ENCODE measurements at regions not wholly inside any gene's neighbourhood (a gene's known extent, or its start where the extent isn't known, plus 50 kb on each side); places are given as distances from the start of the nearest gene placed in this dataset.
A peak's percentile ranks its signal among the peaks of the same experiment; 100 is the strongest.

DNA sequence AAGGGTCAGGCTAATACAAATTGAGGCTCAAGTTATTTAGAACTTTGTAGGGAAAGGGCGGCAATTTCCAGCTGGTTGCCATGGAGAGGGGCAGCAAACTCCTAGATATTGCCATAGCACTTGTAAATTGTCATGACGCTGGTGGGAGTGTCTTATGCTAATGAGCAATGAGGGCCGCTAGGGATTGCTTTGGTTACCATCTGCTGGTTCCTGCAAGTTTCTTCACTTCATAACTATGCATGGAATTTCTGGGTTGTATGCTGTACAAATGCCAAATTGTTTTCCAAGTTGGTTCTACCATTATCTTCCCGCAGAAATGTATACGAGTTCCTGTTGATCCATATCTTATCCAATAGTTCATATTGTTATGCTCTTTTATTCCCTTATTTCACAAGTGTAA is 1339.4 kb downstream of the EFNB2 start:
- Mint-ChIP-seq H3K27me3 (ENCODE audit: low read depth) (no peaks in the 10 kb centered on the region), H3K4me3 (ENCODE audit: unreplicated experiment) (no peak overlapping the region), H3K27ac (ENCODE audit: unreplicated experiment) (peak overlapping the region; percentile 10), H3K9me3 (ENCODE audit: low read depth) (peaks cover 5% of the 10 kb centered on the region), H3K4me1 (ENCODE audit: low read depth) (peaks cover 8% of the 10 kb centered on the region), H3K36me3 (ENCODE audit: low read depth) (no peaks in the 10 kb centered on the region)
- no peak for DNase-seq (ENCODE audit: low spot score)
- TF ChIP-seq, protein P1, sequence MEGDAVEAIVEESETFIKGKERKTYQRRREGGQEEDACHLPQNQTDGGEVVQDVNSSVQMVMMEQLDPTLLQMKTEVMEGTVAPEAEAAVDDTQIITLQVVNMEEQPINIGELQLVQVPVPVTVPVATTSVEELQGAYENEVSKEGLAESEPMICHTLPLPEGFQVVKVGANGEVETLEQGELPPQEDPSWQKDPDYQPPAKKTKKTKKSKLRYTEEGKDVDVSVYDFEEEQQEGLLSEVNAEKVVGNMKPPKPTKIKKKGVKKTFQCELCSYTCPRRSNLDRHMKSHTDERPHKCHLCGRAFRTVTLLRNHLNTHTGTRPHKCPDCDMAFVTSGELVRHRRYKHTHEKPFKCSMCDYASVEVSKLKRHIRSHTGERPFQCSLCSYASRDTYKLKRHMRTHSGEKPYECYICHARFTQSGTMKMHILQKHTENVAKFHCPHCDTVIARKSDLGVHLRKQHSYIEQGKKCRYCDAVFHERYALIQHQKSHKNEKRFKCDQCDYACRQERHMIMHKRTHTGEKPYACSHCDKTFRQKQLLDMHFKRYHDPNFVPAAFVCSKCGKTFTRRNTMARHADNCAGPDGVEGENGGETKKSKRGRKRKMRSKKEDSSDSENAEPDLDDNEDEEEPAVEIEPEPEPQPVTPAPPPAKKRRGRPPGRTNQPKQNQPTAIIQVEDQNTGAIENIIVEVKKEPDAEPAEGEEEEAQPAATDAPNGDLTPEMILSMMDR (IDR thresholded peaks at IDR 0.05) = no peak

DNA sequence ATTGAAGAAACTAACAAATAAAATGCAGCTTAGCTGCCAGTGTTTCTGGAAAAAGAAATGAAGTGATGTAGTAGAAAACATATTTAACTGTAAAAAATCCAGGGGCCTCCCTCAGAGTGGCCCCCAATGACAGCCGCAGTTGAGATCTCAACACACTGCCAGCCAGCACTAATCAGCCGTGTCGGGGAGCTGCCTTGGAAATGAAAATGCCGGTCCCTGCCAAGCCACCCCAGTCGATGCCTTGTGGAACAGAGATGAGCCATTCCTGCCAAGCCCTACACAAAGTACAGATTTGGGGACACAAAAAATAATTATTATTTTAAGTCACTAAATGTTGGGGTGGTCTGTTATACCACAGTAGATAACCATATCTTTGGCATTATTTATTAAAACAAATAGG is 1342.4 kb downstream of the EFNB2 start:
- Mint-ChIP-seq H3K9me3 (ENCODE audit: low read depth) (peaks cover 5% of the 10 kb centered on the region), H3K4me3 (ENCODE audit: unreplicated experiment) (no peak overlapping the region), H3K4me1 (ENCODE audit: low read depth) (peaks cover 8% of the 10 kb centered on the region), H3K27me3 (ENCODE audit: low read depth) (no peaks in the 10 kb centered on the region), H3K36me3 (ENCODE audit: low read depth) (no peaks in the 10 kb centered on the region), H3K27ac (ENCODE audit: unreplicated experiment) (no peak overlapping the region)
- TF ChIP-seq, protein P1 (IDR thresholded peaks at IDR 0.05) = no peak
- DNase-seq (ENCODE audit: low spot score) = no peak

DNA sequence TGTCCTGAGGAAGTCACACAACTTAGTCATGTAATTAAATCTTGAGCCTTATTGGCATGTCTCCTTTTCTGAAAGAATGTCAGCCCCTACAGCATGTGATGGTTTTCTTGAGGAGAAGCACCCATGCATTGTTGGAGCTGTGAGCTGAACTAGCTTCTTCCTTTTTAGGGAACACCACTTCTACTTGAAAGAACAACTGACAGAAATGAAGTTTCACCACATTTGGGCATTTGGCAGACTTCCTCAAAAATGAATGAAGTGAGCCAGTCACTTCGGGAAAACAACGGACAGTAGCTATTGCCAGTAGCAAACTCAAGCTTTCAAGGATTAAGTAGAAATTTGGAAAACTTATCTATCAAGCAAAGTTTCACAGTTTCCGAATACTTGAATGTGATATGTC is 1351.3 kb downstream of the EFNB2 start:
- Mint-ChIP-seq H3K27me3 (ENCODE audit: low read depth) (no peaks in the 10 kb centered on the region), H3K4me3 (ENCODE audit: unreplicated experiment) (no peak overlapping the region), H3K36me3 (ENCODE audit: low read depth) (no peaks in the 10 kb centered on the region), H3K27ac (ENCODE audit: unreplicated experiment) (no peak overlapping the region), H3K4me1 (ENCODE audit: low read depth) (no peaks in the 10 kb centered on the region), H3K9me3 (ENCODE audit: low read depth) (no peaks in the 10 kb centered on the region)
- no peak for DNase-seq (ENCODE audit: low spot score)
- TF ChIP-seq, protein P1 (IDR thresholded peaks at IDR 0.05) = no peak

DNA sequence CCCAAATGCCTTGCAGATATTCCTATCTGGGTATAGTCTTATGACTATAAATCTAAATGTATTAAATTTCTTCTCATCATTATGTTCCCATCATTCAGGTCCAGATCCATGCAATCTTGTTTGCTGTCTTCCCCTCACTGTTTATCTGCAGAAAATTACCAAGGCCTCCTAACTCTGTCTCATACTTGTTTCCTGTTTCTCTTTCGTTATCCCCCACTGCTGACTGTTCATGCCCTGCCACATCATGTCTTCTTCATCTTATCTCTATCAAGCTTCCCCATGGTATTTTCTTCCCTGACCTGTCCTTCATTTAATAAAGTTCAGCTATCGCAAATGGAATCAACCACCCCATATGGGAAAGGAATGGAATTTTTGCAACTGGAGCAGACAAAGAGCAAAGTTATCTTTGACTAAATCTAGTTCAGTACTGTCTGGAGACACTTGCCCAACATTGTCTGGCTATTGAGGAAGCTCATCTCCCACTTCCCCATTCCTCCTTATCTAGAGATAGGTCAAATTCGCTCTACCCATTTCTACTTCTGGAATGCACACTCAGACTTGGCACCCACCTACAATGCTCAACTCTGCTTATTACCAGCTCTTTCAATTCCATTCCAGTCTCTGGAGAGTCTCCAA is 1358.1 kb downstream of the EFNB2 start:
- Mint-ChIP-seq H3K36me3 (ENCODE audit: low read depth) (no peaks in the 10 kb centered on the region), H3K9me3 (ENCODE audit: low read depth) (no peaks in the 10 kb centered on the region), H3K27ac (ENCODE audit: unreplicated experiment) (no peak overlapping the region), H3K27me3 (ENCODE audit: low read depth) (no peaks in the 10 kb centered on the region), H3K4me3 (ENCODE audit: unreplicated experiment) (no peak overlapping the region), H3K4me1 (ENCODE audit: low read depth) (no peaks in the 10 kb centered on the region)
- TF ChIP-seq, protein P1 (IDR thresholded peaks at IDR 0.05) = no peak
- DNase-seq (ENCODE audit: low spot score) = no peak

DNA sequence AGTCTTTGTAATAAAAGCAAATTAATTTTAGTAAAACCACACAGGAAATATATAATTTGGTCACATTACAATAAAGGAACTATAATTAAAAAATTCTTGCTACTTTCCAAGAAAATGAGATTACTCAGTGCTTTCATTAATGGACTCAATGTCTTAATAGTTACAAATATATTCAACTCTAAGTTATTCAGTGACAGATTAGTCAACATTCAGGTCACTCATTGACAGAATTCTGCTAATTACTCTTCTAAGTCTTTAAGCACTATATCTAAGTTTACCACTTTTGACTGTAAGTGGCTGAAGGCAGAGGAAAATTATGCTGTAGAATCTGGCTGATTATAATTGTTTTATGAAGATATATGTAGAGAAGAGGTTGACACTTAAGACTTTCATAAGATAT is 1365.0 kb downstream of the EFNB2 start:
- Mint-ChIP-seq H3K9me3 (ENCODE audit: low read depth) (no peaks in the 10 kb centered on the region), H3K27ac (ENCODE audit: unreplicated experiment) (no peak overlapping the region), H3K4me1 (ENCODE audit: low read depth) (no peaks in the 10 kb centered on the region), H3K4me3 (ENCODE audit: unreplicated experiment) (no peak overlapping the region), H3K27me3 (ENCODE audit: low read depth) (no peaks in the 10 kb centered on the region), H3K36me3 (ENCODE audit: low read depth) (no peaks in the 10 kb centered on the region)
- TF ChIP-seq, protein P1 (IDR thresholded peaks at IDR 0.05) = no peak
- DNase-seq (ENCODE audit: low spot score) = no peak

Data from chondrocyte (in vitro differentiated cells).